ENCODE measurements at regions not wholly inside any gene's neighbourhood (a gene's known extent, or its start where the extent isn't known, plus 50 kb on each side); places are given as distances from the start of the nearest gene placed in this dataset.

GRCh38 chr5:165497707-165498106 is 1992.3 kb downstream of the MAT2B start:
- Mint-ChIP-seq H3K4me1 (no peaks in the 10 kb centered on the region), H3K36me3 (no peaks in the 10 kb centered on the region), H3K9me3 (peaks cover 0 to 5% (median 0%) of the 10 kb centered on the region in 3 donors), H3K4me3 (no peak overlapping the region), H3K27me3 (no peaks in the 10 kb centered on the region), H3K27ac (no peak overlapping the region)

DNA sequence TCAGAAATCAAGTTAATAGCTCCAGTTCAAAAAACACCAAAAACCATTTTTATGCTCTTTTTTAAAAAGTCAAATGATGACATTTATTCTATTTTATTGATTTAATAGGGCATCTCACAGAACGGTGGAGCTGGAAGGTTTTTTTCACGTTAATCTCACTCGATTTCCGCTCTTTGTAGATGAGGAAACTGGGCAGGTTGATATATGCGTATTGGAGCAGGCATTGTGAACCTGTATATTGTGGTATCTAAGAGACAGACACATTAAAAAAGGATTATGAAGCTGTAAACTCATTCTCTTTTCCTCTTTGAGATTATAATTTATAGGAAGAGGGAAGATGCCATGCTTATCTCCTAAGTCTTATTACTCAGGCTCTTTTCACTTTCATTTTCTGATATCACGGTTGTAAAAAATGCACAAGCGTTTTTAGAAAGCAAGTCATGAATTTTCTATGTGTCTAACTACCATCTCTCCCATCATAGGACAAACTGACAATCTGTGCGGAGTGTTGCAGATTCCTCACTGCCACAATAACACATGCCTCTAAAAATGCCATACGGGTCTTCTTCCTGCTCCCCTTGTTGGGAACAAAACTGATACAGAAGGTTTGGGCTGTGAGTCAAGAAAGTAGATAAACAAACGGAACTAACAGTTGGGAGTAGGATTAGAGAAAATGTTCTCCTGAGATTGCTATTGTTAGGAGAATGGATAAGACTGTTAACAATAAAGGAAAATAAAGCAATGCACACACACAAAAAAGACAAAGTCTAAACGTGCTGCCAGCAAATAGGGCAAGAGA is 1997.7 kb downstream of the MAT2B start:
- peaks cover 0 to 7% (median 0%) of the 10 kb centered on the region in 3 donors for H3K9me3 Mint-ChIP-seq
- H3K4me1 Mint-ChIP-seq: no peaks in the 10 kb centered on the region
- no peaks in the 10 kb centered on the region for H3K36me3 Mint-ChIP-seq
- H3K4me3 Mint-ChIP-seq: no peak overlapping the region
- H3K27me3 Mint-ChIP-seq: no peaks in the 10 kb centered on the region
- no peak overlapping the region for H3K27ac Mint-ChIP-seq

- H3K9me3 Mint-ChIP-seq: peaks cover 0 to 15% (median 0%) of the 10 kb centered on the region in 3 donors
- H3K4me1 Mint-ChIP-seq: no peaks in the 10 kb centered on the region
- no peak overlapping the region for H3K4me3 Mint-ChIP-seq
- no peaks in the 10 kb centered on the region for H3K36me3 Mint-ChIP-seq
- H3K27ac Mint-ChIP-seq: no peak overlapping the region
- no peaks in the 10 kb centered on the region for H3K27me3 Mint-ChIP-seq
Measured at GRCh38 chr5:165504674-165505073, 1999.3 kb downstream of the MAT2B start.

DNA sequence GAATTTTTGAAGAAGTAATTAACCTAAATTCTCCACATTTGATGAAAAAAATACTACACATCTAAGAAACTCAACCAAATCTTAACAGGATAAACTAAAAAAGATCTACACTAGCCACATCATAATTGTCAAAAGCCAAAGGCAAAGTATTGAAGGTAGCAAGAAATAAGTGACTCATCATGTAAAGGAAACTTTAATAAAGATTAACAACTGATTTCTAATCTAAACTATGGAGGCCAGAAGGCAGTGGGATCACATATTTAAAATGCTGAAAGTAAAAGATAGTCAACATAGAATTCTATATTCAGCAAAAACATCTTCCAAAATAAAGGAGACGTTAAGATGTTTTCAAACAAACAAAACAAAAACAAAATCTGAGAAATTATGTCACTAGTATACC is 2002.9 kb downstream of the MAT2B start:
- no peak overlapping the region for H3K27ac Mint-ChIP-seq
- no peaks in the 10 kb centered on the region for H3K36me3 Mint-ChIP-seq
- H3K27me3 Mint-ChIP-seq: no peaks in the 10 kb centered on the region
- no peak overlapping the region for H3K4me3 Mint-ChIP-seq
- peaks cover 0 to 15% (median 0%) of the 10 kb centered on the region in 3 donors for H3K9me3 Mint-ChIP-seq
- H3K4me1 Mint-ChIP-seq: peaks cover 0 to 1% (median 0%) of the 10 kb centered on the region in 3 donors

DNA sequence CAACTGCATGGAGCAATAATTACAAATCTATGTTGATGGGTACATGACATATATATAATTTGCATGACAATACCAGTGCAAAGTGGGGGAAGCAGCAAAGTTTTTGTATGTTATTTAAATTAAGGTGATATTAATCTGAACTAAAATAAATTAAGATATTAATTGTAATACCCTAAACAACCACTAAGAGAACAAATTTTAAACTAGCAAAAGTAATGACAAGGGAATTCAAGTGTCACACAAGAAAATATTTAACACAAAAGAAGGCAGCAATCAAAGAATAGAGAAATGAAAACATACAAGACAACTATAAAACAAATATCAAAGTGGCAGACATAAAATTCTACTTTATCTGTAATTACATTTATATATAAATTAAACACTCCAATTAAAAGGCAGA is 2003.4 kb downstream of the MAT2B start:
- H3K4me1 Mint-ChIP-seq: peaks cover 0 to 1% (median 0%) of the 10 kb centered on the region in 3 donors
- H3K4me3 Mint-ChIP-seq: no peak overlapping the region
- no peaks in the 10 kb centered on the region for H3K36me3 Mint-ChIP-seq
- no peak overlapping the region for H3K27ac Mint-ChIP-seq
- H3K9me3 Mint-ChIP-seq: peaks cover 0 to 15% (median 0%) of the 10 kb centered on the region in 3 donors
- H3K27me3 Mint-ChIP-seq: no peaks in the 10 kb centered on the region

- H3K27ac Mint-ChIP-seq: no peak overlapping the region
- no peaks in the 10 kb centered on the region for H3K9me3 Mint-ChIP-seq
- H3K4me1 Mint-ChIP-seq: no peaks in the 10 kb centered on the region
- H3K36me3 Mint-ChIP-seq: no peaks in the 10 kb centered on the region
- H3K4me3 Mint-ChIP-seq: no peak overlapping the region
- H3K27me3 Mint-ChIP-seq: no peaks in the 10 kb centered on the region
Measured at GRCh38 chr5:165521816-165522610, 2016.6 kb downstream of the MAT2B start.

GRCh38 chr5:165525271-165525670 is 2019.9 kb downstream of the MAT2B start:
- Mint-ChIP-seq H3K4me3 (no peak overlapping the region), H3K4me1 (no peaks in the 10 kb centered on the region), H3K36me3 (no peaks in the 10 kb centered on the region), H3K27ac (no peak overlapping the region), H3K9me3 (peaks cover 4 to 5% (median 4%) of the 10 kb centered on the region in 3 donors), H3K27me3 (no peaks in the 10 kb centered on the region)

GRCh38 chr5:165526357-165526756 is 2020.9 kb downstream of the MAT2B start:
- no peaks in the 10 kb centered on the region for H3K4me1 Mint-ChIP-seq
- H3K27me3 Mint-ChIP-seq: no peaks in the 10 kb centered on the region
- H3K9me3 Mint-ChIP-seq: peaks cover 4 to 5% (median 4%) of the 10 kb centered on the region in 3 donors
- no peak overlapping the region for H3K4me3 Mint-ChIP-seq
- no peaks in the 10 kb centered on the region for H3K36me3 Mint-ChIP-seq
- H3K27ac Mint-ChIP-seq: no peak overlapping the region

- Mint-ChIP-seq H3K27ac (no peak overlapping the region), H3K27me3 (no peaks in the 10 kb centered on the region), H3K9me3 (peaks cover 4 to 5% (median 4%) of the 10 kb centered on the region in 3 donors), H3K4me3 (no peak overlapping the region), H3K36me3 (no peaks in the 10 kb centered on the region), H3K4me1 (no peaks in the 10 kb centered on the region)
Measured at GRCh38 chr5:165527577-165527976, 2022.2 kb downstream of the MAT2B start.

DNA sequence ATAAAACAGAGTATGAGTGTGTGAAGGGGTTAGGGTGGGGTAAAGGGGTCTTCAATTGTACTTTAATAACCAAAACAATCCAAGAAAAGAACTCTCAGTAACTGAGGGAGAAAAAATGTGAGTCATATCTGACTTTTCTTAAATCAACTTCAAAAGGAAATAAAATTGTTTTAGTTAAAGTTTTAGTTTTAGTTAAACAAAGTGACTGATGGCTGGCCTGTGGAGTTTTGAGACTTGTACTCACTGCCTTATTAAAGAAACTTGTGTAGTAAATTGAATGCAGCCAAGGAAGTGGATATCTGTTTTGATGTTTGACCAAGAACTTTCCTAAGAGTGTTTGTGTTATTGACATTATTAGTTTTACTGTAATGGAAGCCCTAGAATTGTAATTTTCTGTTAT is 2032.6 kb downstream of the MAT2B start:
- no peak overlapping the region for H3K4me3 Mint-ChIP-seq
- no peaks in the 10 kb centered on the region for H3K27me3 Mint-ChIP-seq
- H3K36me3 Mint-ChIP-seq: no peaks in the 10 kb centered on the region
- H3K4me1 Mint-ChIP-seq: no peaks in the 10 kb centered on the region
- no peak overlapping the region for H3K27ac Mint-ChIP-seq
- peaks cover 0 to 8% (median 0%) of the 10 kb centered on the region in 3 donors for H3K9me3 Mint-ChIP-seq

- peaks cover 0 to 8% (median 2%) of the 10 kb centered on the region in 3 donors for H3K9me3 Mint-ChIP-seq
- H3K4me1 Mint-ChIP-seq: no peaks in the 10 kb centered on the region
- no peaks in the 10 kb centered on the region for H3K27me3 Mint-ChIP-seq
- H3K4me3 Mint-ChIP-seq: no peak overlapping the region
- H3K27ac Mint-ChIP-seq: no peak overlapping the region
- no peaks in the 10 kb centered on the region for H3K36me3 Mint-ChIP-seq
Measured at GRCh38 chr5:165559645-165560044, 2054.2 kb downstream of the MAT2B start.

GRCh38 chr5:165560648-165561047 is 2055.2 kb downstream of the MAT2B start:
- Mint-ChIP-seq H3K27me3 (no peaks in the 10 kb centered on the region), H3K4me1 (no peaks in the 10 kb centered on the region), H3K4me3 (no peak overlapping the region), H3K27ac (no peak overlapping the region), H3K9me3 (peaks cover 0 to 8% (median 2%) of the 10 kb centered on the region in 3 donors), H3K36me3 (no peaks in the 10 kb centered on the region)

- H3K27me3 Mint-ChIP-seq: no peaks in the 10 kb centered on the region
- H3K27ac Mint-ChIP-seq: no peak overlapping the region
- H3K9me3 Mint-ChIP-seq: no peaks in the 10 kb centered on the region
- H3K4me1 Mint-ChIP-seq: no peaks in the 10 kb centered on the region
- no peaks in the 10 kb centered on the region for H3K36me3 Mint-ChIP-seq
- H3K4me3 Mint-ChIP-seq: no peak overlapping the region
Measured at GRCh38 chr5:165565911-165566310, 2060.5 kb downstream of the MAT2B start.

- Mint-ChIP-seq H3K4me3 (no peak overlapping the region), H3K4me1 (no peaks in the 10 kb centered on the region), H3K9me3 (peaks cover 0 to 4% (median 0%) of the 10 kb centered on the region in 3 donors), H3K36me3 (no peaks in the 10 kb centered on the region), H3K27ac (no peak overlapping the region), H3K27me3 (no peaks in the 10 kb centered on the region)
Measured at GRCh38 chr5:165569551-165569950, 2064.1 kb downstream of the MAT2B start.

DNA sequence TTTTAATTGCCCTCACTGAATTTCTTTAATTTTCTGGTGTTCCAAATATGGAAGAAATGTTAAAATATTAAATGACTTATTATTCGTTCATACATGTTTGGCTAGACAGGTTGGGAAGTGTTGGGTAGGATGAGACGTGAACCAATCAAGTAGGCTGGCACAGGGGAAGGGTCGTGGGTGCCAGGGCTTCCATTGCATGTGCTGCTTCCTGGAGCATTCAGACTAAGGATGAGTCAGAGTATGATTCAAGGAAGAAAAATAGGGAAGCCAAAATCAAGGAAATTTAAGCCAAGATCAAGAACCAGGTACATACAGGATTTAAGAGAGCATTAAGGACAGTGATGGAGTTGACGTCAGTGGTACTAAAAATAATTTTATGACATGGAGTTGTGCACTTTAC is 2068.0 kb downstream of the MAT2B start:
- Mint-ChIP-seq H3K27me3 (no peaks in the 10 kb centered on the region), H3K4me3 (no peak overlapping the region), H3K4me1 (no peaks in the 10 kb centered on the region), H3K36me3 (no peaks in the 10 kb centered on the region), H3K9me3 (peaks cover 2 to 9% (median 4%) of the 10 kb centered on the region in 3 donors), H3K27ac (no peak overlapping the region)

All from IgD-negative memory B cell (primary cell).